Smooth muscle cell of the brain vasculature (primary cell): ENCODE measurements at regions not wholly inside any gene's neighbourhood (a gene's known extent, or its start where the extent isn't known, plus 50 kb on each side); places are given as distances from the start of the nearest gene placed in this dataset.
"Not testable (repeated sequence)": the region's sequence is repeated elsewhere in the genome, so short reads cannot be mapped to it uniquely, and the experiment has no call there.

Experiments used
- DNase-seq: peaks from one replicate; pipeline ENCODE4 v3.0.0-alpha.2; 2012; ENCODE audit warnings: low read depth, low spot score

GRCh38 chr13:107926515-107926914 is 288.8 kb downstream of the LIG4 start:
- not testable (repeated sequence) for DNase-seq

- DNase-seq = not testable (repeated sequence)
These were observed 298.4 kb downstream of the LIG4 start for GRCh38 chr13:107916902-107917301.

- DNase-seq = no peak
These were observed 302.6 kb downstream of the LIG4 start for GRCh38 chr13:107912745-107913144.

- DNase-seq = no peak
These were observed 308.1 kb downstream of the LIG4 start for GRCh38 chr13:107907065-107907805.

- no peak for DNase-seq
These were observed 309.2 kb downstream of the LIG4 start for GRCh38 chr13:107906131-107906530.

- no peak for DNase-seq
These were observed 313.3 kb downstream of the LIG4 start for GRCh38 chr13:107901996-107902562.

- DNase-seq = no peak
These were observed 314.1 kb downstream of the LIG4 start for GRCh38 chr13:107901230-107901629.

GRCh38 chr13:107900775-107901174 is 314.6 kb downstream of the LIG4 start:
- DNase-seq = no peak

GRCh38 chr13:107886118-107886517 is 329.2 kb downstream of the LIG4 start:
- DNase-seq = no peak

GRCh38 chr13:107884564-107884963 is 330.8 kb downstream of the LIG4 start:
- no peak for DNase-seq

- no peak for DNase-seq
These were observed 331.7 kb downstream of the LIG4 start for GRCh38 chr13:107883561-107884175.

- DNase-seq = no peak
These were observed 332.4 kb downstream of the LIG4 start for GRCh38 chr13:107882708-107883560.

GRCh38 chr13:107881362-107881761 is 334.0 kb downstream of the LIG4 start:
- no peak for DNase-seq

GRCh38 chr13:107874456-107874855 is 340.9 kb downstream of the LIG4 start:
- DNase-seq = no peak

- no peak for DNase-seq
These were observed 341.4 kb downstream of the LIG4 start for GRCh38 chr13:107873926-107874325.

GRCh38 chr13:107870400-107870799 is 344.9 kb downstream of the LIG4 start:
- DNase-seq = no peak

GRCh38 chr13:107867701-107868661 is 347.4 kb downstream of the LIG4 start:
- no peak for DNase-seq

- DNase-seq = no peak
These were observed 348.3 kb downstream of the LIG4 start for GRCh38 chr13:107866941-107867623.

- no peak for DNase-seq
These were observed 349.1 kb downstream of the LIG4 start for GRCh38 chr13:107866032-107866940.
